ENCODE measurements at regions not wholly inside any gene's neighbourhood (a gene's known extent, or its start where the extent isn't known, plus 50 kb on each side); places are given as distances from the start of the nearest gene placed in this dataset.
"Not testable (repeated sequence)": the region's sequence is repeated elsewhere in the genome, so short reads cannot be mapped to it uniquely, and the experiment has no call there.

DNA sequence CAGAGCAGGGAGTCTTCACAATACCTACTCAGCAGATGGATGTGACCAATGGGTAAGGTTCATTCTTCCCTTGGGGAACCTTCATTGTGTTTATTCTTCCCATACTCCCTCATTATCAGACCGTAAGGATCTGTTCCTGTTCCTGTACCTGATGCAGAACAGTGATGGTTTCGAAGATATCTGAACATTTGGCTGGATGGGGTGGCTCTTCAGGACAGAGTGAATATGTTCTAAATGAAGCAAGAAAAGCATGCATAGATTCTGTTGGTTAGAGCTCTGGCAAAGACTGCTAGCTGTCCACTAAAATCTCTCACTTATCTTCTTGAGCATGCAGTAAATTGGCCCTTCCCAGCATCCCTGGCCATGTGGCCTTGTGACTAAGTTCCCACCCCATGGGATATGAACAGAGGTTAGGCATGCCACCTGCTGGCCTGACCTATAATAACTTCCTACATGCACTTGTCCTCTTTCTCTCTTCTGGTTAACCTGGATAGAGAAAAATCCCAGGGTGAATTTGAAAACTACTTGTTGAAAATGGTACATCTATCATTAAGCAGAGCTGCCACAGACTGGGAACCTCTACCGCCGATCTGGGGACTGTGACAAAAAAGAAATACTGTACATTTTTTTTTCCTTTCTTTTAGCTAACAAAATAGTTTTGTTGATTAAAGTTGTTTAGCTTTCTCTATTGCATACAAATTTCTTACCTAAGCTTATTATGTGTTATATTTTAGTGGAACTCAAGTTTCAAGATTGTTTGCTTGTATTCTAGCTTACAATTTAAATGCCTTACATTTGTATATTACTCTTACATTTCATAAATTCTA, 60.0 kb upstream of the BANK1 start:
- peak; percentile 6 to 19 for DNase-seq (ENCODE audit: low read depth in 2 of 2)

- DNase-seq (ENCODE audit: low read depth in 2 of 2): no peak
These were observed 63.3 kb upstream of the BANK1 start for GRCh38 chr4:101727238-101727637.

GRCh38 chr4:101724093-101724492, 66.4 kb upstream of the BANK1 start:
- DNase-seq (ENCODE audit: low read depth in 2 of 2): no peak

- DNase-seq (ENCODE audit: low read depth in 2 of 2): no peak
These were observed 71.7 kb upstream of the BANK1 start for GRCh38 chr4:101718810-101719209.

GRCh38 chr4:101711590-101712260, 78.8 kb upstream of the BANK1 start:
- DNase-seq (ENCODE audit: low read depth in 2 of 2): no peak

GRCh38 chr4:101710806-101711205, 79.7 kb upstream of the BANK1 start:
- no peak for DNase-seq (ENCODE audit: low read depth in 2 of 2)

DNA sequence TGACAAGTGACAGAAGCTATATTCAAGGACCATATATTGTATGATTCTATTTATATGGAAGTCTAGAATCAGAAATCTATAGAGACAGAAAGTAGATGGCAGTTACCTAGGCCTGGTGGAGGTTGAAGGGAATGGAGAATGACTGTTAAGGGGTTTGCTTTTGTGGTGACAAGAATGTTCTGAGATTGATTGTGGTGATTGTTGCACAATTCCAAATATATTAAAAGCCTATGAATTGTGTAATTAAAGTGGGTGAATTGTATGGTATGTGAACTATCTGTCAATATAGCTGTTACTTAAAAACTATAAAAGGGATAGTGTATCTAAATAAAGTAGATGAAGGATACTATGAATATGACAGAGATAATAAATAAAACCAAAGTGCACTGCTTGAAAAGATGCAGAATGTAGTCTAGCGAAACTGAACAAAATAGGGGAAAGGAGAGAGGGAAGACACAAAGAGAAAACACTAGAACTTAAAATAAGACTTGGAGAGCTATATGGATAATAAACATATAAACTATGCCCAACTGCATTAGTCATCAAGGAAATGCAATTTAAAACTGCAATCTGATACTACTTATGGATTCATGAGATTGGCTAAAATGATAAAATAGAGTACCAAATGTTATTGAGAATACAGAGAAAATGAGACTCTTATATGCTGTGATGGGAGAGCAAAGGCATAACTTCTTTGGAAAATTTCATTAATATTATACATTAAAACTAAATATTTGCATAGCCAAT, 82.1 kb upstream of the BANK1 start:
- no peak for DNase-seq (ENCODE audit: low read depth in 2 of 2)

- DNase-seq (ENCODE audit: low read depth in 2 of 2): no peak
These were observed 82.9 kb upstream of the BANK1 start for GRCh38 chr4:101707596-101707995.

DNA sequence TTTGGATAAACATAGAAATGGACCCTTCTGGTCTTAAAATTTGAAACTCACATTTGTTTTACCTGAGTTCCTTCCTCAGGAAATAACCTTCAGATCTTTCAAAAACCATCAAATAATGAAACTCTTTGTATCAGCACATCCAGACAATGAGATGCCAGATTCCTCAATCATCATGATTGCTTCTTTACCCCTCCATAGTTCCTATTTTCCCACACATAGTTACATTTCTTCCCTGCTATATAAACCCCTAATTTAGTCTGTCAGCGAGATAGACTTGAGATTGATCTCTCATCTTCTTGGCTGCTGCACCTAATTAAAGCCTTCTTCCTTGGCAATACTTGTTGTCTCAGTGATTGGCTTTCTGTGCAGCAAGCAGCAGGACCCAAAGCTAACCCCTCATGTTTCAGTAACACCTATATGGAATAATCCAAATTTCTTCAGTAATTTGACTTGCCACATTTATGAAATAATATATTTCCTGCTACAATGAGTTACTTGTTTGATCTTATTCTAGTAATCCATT, 83.9 kb upstream of the BANK1 start:
- DNase-seq (ENCODE audit: low read depth in 2 of 2): no peak

- DNase-seq (ENCODE audit: low read depth in 2 of 2): no peak
These were observed 89.0 kb upstream of the BANK1 start for GRCh38 chr4:101701551-101701950.

DNA sequence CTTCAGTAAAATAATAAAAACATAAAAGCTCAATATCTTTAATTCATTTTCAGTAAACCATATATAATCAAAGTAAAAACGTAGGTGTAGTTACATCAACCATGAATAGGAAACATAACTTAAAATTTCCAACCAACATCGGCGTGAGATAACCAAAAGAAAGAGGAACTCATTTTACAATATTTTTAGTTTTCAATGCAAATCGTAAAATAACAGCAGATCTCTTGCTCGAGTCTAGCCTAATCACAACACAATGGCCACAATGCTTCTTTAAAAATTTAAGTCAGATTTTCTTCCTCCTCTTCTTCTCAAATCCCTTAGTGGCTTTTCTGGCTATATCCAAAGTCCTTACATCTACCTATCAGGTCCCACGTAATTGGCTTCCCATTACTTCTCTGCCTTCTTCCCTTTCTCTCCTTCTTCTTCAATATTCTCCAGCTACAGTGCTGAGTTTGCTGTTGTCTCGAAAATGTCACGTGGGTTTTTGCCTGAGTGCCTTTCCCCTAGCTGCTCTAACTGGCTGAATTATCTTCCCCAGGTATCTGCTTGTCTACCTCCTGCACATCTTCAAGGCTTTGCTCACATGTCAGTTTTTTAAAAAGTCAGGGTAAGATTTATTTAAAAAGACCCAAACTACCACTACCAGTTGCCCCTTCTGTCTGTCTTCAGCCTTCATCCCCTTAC, 90.9 kb upstream of the BANK1 start:
- DNase-seq (ENCODE audit: low read depth in 2 of 2): no peak

- no peak for DNase-seq (ENCODE audit: low read depth in 2 of 2)
These were observed 93.3 kb upstream of the BANK1 start for GRCh38 chr4:101697266-101697665.

- DNase-seq (ENCODE audit: low read depth in 2 of 2): no peak
These were observed 94.1 kb upstream of the BANK1 start for GRCh38 chr4:101696276-101697010.

DNA sequence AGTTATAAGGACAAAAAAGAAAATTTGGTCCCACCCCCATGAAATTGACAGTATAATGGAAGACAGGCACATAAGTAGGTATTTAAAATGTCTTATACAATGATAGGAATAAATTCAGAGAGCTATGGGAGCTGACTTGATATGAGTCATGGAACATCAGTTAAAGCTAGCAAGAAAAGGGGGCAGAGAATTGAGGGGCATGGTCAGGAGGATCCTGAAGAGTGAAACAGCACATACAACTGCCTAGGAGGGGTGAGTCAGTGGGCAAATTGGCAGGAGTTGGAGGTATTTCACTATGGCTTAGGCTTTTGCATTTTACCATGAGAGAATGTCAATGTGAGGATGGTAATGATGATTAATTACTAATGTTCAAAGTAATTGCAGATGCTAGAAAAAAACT, 95.4 kb upstream of the BANK1 start:
- no peak for DNase-seq (ENCODE audit: low read depth in 2 of 2)

DNA sequence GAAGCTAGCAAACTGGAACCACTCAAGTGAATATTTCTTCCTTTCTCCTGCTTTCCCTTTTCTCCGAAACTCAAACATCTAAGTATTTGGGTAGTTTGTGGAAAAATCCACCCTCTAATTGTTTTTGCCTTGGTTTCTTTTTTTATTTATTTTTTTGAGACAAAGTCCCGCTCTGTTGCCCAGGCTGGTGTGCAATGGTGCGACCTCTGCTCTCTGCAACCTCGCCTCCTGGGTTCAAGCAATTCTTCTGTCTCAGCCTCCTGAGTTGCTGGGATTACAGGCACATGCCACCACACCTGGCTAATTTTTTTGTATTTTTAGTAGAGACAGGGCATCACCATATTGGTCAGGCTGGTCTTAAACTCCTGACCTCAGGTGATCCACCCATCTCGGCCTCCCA, 96.1 kb upstream of the BANK1 start:
- DNase-seq (ENCODE audit: low read depth in 2 of 2): not testable (repeated sequence)

DNA sequence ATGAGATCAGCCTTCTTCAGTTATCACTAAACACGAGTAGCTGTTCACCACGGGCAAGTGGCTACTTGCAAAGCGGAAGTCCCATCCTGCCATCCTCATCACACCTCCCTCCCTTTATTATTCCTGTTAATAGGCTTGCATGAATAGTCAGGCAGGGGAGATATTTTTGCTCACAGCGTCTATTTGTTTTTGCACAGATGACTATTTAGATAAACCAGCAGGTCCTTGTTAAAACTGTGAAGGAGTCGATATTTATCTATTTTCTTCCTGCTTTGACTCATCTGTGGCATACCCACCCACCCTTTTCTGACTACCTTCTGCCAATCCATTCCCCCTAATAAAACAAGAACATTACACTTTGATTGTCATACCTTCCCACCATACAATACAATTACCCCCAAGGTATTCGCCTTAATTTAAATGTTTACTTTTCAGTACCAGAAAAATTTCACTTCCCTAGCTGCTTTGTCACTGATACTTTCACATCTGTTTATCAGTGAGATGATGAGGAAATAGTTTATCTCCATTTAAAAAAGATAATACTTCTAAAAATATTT, 96.6 kb upstream of the BANK1 start:
- no peak for DNase-seq (ENCODE audit: low read depth in 2 of 2)

DNA sequence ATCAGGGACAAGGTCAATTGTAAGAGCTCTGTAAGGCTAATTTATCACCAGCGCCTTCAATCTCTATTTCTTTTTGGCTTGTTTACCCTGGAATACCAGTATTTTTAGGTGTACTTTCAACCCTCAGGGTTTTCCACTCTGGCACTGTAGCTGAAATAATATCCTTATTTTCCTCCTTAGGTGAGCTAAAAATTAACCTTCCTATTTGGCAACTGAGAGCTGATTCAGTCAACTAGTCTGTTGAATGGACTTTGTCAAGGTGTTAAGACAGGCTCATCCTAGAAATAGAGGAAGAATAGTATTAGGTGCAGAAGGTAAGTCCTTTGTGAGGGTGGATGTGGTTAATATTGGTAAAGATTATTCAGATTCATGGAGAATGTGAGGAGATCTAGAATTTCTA, 101.3 kb upstream of the BANK1 start:
- no peak for DNase-seq (ENCODE audit: low read depth in 2 of 2)

DNA sequence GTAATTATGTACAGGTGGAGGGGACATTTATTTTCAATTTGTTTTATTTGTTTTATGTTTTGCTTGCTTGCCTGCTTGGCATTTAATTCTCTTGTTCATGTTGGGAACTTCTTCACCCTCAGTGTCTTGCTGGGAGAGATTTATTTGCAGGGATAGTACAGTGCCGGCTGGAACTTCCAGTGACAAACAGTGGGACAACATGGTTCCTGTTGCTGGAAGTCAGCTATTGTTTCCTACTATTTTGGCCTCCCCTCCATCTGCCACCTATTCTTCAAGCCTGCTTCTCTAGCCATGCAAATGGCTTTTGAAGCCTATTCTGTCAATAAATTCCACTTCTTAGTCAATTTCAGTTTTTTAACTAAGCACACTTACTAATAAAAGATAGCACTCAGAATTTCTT, 105.4 kb upstream of the BANK1 start:
- DNase-seq (ENCODE audit: low read depth in 2 of 2): no peak

DNA sequence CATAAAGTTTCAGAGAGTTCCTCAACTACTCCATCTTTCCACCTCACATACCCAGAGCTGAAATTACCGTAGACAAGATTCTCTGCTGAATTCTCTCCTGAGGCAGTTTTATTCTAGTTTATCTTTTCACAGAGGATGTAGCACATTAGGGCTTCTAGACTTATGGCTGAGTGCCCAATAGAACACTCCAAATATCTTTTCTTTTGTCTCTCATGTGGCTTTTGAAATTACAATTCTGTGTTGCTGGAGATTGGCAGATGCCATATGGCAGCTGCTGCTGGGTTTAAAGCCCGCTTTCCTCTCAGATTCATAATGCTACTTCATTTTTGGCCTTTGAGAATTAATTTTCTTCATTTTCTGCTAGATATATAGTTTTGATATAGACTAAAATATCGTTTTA, 107.6 kb upstream of the BANK1 start:
- no peak for DNase-seq (ENCODE audit: low read depth in 2 of 2)

DNA sequence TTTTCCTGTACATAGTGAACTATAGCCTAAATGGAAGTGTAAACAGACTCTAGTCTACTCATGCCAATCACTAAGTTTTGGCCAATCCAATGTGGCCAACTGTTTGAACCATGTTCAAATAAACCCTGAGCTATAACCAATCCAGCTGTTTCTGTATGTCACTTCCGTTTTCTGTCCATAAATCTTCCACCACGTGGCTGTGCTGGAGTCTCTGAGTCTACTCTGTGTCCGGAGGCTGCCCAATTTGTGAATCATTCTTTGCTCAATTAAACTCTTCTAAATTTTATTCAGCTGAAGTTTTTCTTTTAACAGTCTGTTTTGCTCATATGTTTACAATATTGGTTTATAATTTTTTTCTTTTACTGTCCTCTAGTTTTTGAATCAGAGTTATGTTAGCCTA, 112.3 kb upstream of the BANK1 start:
- DNase-seq (ENCODE audit: low read depth in 2 of 2): no peak

GRCh38 chr4:101670897-101671296, 119.6 kb upstream of the BANK1 start:
- DNase-seq (ENCODE audit: low read depth in 2 of 2): no peak

Data from stimulated activated CD4-positive, alpha-beta T cell treated with anti-CD3 and anti-CD28 coated beads, Interleukin-1b, Interleukin-23, amount 100 ng/mL, for 4 hours (primary cell).